ENCODE measurements at regions not wholly inside any gene's neighbourhood (a gene's known extent, or its start where the extent isn't known, plus 50 kb on each side); places are given as distances from the start of the nearest gene placed in this dataset.

- TF ChIP-seq CTCF (IDR thresholded peaks at IDR 0.05; ENCODE audit: low read depth, low read length) (no peak), MAX (IDR thresholded peaks at IDR 0.05; ENCODE audit: low read depth, low read length) (no peak), POLR2A (IDR thresholded peaks at IDR 0.05; ENCODE audit: extremely low read depth, insufficient read length) (no peak), MYC (IDR thresholded peaks at IDR 0.05; ENCODE audit: low read depth, low read length) (no peak)
Measured at GRCh38 chr18:8514409-8514808, 94.8 kb upstream of the RAB12 start.
